Stimulated activated CD4-positive, alpha-beta T cell treated with anti-CD3 and anti-CD28 coated beads, TNF-alpha, amount 100 ng/mL, for 24 hours (primary cell): ENCODE measurements at regions not wholly inside any gene's neighbourhood (a gene's known extent, or its start where the extent isn't known, plus 50 kb on each side); places are given as distances from the start of the nearest gene placed in this dataset.
A peak's percentile ranks its signal among the peaks of the same experiment; 100 is the strongest.
"Not testable (repeated sequence)": the region's sequence is repeated elsewhere in the genome, so short reads cannot be mapped to it uniquely, and the experiment has no call there.

Experiments used
- DNase-seq, 3 experiments: peaks; one replicate each; pipeline ENCODE4 v3.0.0-alpha.2; 2020; ENCODE audit warnings: low read depth in 3 of 3

DNA sequence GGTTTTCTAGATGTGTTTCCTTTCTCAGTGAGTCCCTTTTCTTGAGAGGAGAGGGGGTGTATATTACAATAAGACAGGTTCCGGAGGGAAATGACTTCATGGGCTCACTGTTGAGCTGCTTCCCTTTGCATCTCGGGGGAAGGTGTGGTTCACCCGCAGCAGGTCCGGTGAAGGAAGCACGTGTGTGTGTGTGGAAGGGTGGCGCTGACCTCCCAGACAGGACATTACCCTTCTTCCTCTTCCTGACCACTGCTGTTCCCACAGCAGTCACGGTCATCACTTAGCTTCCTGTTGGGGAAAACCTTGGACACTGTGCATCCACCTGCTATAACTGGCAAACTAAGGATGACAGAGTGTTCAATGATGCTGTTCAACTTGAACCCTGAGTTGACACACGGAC, 83.6 kb downstream of the PLEKHG1 start:
- DNase-seq = no peak

- no peak for DNase-seq
Measured at GRCh38 chr6:150684161-150684560, 84.5 kb downstream of the PLEKHG1 start.

GRCh38 chr6:150684714-150685459, 85.2 kb downstream of the PLEKHG1 start:
- DNase-seq = no peak

DNA sequence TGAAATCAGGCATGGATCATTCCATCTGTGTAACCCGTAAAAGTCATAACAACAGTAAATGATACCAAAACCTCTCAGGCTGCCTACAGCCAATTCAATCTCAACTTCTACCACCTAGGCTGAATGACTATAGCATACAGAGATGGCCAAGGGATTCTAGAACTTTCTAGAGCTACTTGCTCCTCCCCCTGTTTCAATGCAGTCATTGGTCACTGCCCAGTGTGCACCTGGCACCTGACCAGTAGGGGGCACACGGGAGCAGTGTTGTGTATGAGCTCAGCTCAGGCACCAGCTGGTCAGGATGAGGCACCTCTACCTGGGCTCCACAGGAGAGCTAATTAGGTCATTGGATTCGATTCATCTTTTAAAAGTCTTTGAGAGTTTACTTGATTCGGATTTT, 86.2 kb downstream of the PLEKHG1 start:
- peak in 2 of 3 experiments; percentile 11 to 45 for DNase-seq

DNA sequence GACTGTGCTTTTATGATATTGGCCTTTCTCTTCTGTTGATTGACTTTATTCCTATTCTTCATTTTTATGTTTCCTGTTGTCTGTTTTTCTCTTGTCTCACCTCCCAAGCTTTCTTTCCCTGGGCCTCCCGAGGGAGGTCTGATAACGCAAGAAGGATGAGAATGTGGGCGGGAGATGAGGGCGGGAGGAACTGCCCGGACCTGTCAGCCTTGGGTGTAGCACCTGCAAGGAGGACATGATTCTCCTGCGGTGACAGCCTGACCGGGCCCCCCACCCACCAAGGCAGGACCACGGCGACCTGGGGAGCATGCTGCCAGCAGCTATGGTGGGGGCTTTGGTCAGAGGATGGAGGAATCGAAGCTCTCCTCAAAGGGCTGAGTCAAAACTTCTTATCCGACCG, 86.9 kb downstream of the PLEKHG1 start:
- no peak for DNase-seq

DNA sequence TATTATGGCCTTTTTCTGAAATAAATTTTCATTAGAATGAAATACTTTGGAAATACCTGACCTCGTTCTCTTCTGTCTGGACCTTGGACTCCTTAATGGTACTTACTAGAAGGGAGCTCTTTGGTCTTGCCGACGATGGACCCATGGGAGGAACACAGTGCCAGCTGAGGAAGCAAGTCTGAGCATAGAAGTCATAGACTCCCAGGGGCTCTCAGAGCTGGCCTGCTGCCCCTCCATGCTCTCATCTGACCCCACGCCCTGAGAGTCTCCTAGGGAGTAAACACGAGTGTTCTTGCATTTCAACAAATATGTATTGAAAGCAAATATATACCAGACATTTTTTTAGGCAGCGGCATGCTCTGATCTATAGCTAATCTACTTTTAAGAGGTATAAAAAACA, 87.8 kb downstream of the PLEKHG1 start:
- DNase-seq = no peak

- no peak for DNase-seq
Measured at GRCh38 chr6:150689900-150690590, 90.4 kb downstream of the PLEKHG1 start.

DNA sequence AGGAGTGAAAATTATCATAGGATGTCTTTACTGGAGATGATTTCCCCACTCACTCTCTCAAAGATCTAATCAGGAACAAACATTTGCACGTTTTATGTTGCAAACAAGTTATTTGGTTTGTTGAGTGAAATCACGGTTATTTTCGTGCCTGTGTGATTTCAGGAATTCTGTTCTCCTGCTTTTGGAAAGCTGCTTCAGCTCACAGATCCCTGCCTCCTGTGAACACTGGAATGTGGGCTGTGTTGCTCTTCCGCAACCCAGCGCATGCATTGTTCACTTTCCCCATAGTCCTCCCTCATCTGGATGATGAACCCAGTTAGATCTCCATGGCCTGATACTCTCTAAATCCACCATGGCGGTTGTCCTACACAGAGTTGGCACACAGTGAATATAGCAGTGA, 91.0 kb downstream of the PLEKHG1 start:
- DNase-seq = no peak

DNA sequence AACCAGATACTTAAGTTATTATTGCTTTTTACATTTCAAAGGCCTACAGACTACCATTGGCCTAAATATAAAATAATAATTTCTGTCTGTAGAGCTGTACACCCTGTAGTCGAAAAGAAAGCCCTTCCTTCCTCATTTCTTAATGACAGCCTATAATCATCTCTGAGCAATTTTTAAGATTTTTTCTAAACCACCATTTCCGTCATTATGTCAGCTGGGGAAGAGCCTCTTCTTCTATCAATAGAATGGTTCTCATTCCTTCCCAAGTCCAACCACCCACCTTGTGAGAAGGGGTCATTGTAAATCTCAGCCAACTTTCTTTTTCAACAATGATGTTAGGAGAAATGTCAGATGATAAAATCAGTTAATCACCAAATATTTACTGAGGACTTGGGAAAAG, 91.8 kb downstream of the PLEKHG1 start:
- no peak for DNase-seq

DNA sequence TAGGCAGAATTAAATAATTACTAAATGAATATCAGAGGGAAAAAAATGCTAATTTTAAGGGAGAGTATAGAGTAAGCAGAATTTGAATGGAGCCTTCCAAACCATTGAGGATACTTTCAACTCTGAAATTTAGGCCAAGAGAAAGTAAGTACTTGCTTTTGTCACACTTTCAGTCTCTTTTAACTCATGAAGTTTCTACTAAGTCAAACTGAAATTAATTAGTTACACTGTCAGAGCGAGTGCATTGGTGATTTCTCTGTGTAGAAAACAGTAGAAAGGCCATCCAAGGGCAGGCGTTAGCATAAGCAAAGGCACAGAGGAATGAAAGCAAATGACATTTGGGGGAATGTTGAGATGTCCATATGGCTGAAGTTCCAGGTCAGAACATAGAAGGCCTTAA, 92.9 kb downstream of the PLEKHG1 start:
- no peak for DNase-seq

DNA sequence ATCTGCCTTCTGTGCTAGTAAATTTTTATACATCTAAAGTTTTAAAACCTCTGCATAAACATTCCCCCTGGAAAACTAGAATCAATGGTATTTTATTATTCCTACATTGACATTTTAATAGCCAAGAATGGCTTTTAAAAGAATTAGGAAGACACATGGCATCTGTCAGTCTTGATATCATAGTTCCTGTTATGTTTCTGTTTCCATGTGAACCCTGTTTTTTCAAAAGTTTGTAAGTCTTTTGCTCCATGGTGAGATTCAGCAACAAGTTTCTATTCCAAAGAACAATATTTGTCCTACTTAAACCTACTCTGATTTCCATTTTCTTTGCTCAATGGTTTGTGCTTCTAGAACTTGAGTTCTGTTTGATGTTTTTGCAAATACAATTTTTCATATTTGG, 95.2 kb downstream of the PLEKHG1 start:
- no peak for DNase-seq

DNA sequence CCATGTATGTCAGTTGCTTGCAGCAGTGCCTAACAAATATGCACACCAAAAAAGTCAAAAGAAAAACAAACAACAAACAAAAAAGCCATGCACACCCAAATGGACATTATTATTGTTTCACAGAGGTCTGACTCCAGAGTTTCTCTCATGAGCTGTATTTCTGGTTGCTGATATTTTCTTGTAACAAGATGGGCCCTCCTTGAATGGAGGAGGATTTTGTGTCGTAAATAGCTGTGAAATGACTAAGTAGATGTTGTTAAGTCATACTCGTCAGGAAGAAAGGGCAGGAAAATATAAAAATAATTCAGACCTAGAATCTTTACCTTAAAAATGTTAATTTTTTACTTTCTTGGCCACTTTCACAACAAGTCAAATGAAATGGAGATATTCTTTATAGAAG, 96.0 kb downstream of the PLEKHG1 start:
- no peak for DNase-seq

- DNase-seq = no peak
Measured at GRCh38 chr6:150696190-150696589, 96.5 kb downstream of the PLEKHG1 start.

DNA sequence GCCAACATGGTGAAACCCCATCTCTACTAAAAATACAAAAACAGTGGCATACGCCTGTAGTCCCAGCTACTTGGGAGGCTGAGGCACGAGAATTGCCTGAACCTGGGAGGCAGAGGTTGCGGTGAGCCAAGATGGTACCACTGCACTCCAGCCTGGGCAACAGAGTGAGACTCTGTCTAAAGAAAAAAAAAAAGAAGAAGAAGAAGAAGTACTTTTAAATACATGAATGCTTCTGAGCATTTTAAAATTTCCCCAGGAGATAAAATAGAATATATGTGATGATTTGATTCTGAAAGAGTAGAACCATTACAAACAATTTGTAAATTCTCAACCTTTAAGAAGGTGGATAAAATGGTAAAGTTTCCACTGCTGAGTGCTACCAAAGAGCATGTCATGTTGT, 97.2 kb downstream of the PLEKHG1 start:
- DNase-seq = not testable (repeated sequence)

GRCh38 chr6:150697515-150697914, 97.8 kb downstream of the PLEKHG1 start:
- no peak for DNase-seq

- DNase-seq = no peak
Measured at GRCh38 chr6:150698391-150698790, 98.7 kb downstream of the PLEKHG1 start.

GRCh38 chr6:150702675-150703074, 103.0 kb downstream of the PLEKHG1 start:
- DNase-seq = no peak

DNA sequence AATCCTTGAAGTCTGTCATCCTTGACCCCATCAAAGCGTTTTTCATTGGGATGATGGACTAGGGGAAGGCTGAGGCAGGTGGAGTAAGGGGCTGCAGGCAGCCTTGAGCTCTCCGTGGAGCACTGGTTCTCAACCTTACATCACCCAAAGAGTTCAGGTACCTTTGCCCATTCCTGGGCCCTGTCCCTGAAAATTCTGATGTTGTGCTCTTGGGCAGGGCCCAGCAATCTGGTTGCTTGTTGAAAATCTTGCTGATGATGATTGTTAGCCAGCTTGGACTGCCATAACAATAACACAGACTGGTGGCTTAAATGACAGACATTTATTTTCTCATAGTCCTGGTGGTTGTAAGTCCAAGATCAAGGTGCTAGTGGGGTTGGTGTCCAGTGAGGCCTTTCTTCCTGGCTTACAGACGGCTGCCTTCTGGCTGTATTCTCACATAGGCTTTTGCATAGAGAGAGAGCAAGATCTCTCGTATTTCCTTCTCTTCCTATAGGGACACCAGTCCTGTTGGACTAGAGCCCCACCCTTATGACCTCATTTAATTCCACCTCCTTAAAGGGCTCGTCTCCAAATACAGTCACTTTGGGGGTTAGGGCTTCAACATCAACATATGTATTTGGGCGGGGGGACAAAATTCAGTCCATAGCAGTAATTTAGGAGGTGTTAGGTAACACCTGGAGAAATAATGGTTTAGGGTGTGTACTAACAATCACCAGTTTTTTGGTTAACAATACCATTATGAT, 104.9 kb downstream of the PLEKHG1 start:
- no peak for DNase-seq

GRCh38 chr6:150705392-150705791, 105.7 kb downstream of the PLEKHG1 start:
- DNase-seq = no peak

GRCh38 chr6:150710236-150710635, 110.6 kb downstream of the PLEKHG1 start:
- DNase-seq = no peak

DNA sequence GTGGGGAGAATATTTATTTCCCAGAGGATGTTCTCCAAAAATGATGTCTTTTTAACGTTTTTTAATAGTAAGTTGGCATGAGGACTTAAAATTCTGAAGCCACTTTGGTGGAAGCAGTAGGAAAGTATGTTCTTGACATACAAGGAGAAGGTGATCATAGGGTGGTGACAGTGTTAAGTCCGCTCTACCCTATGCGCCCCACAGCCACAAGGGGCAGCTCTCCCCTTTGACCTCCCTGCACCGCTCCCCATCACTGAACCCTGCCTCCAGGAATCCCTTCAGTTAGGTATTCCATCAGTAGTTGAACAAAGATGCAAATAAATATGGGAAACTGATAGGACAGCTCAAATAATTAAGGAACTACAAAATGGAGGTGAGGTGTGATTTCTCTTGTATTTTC, 111.4 kb downstream of the PLEKHG1 start:
- no peak for DNase-seq

DNA sequence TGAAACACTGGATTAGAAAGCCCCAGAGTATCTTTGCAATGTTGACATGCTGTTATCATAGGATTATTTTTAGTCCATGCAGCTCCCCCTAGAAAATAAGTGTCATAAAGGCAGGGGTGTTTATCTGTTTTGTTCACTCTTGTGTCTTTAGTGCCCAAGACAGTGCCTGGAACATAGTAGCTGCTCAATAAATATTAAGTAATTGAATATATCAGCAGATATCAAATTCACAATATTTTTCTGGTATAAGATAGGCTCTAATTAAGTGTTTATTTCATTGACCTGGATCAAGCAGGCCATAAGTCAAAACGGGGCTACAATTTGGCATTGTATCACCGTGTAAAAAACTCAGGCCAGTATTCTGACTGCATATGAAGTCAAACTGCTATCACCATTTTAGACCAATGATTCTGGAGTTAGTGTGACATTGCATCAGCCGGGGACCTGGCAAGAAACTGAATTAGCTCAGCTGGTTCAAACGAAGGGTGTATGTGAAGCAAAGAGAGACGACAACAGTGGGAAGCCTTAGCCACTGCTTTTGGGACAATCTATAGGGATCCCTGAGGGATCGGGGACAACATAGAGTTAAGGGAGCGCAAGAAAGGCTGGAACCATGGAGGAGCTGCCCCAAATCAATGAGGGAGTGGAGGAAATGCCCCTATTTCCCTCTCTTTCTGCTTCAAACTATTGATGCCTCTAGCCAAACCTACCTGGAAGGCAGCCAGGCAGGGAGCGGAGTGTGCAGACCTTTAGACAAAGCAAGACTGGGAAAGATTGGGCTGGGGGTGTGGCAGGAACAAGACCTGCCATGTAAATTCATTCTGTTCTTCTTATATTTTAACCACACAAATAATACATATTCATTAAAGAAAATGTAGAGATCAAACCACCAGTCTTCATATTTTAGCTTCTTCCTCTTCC, 112.2 kb downstream of the PLEKHG1 start:
- DNase-seq = no peak
